GF-D8 (cell line): ENCODE measurements at regions not wholly inside any gene's neighbourhood (a gene's known extent, or its start where the extent isn't known, plus 50 kb on each side); places are given as distances from the start of the nearest gene placed in this dataset.

Experiments
- DNase-seq: peaks from one replicate; lab custom pipeline; 2025; lab: John Stamatoyannopoulos, UW

DNA sequence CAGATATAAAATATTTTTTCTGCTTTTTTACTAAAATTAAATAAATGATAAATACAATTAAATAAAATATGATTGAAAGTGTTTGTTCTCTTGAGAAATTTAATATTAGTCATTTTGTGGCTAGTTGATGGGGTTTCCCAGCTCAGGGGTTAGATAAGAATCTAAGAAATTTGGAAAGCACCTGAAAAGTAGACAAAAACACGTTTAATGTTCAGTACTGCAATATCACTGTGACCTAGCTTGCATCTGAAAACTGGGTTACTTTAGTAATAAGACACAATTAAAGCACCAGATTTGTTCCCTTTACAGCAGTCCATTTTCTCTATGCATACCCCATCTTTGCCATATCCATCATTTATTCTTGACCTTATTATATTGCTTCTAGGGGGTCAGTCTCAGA lies 1454.8 kb upstream of the SPRY2 start:
- DNase-seq, result no peak

DNA sequence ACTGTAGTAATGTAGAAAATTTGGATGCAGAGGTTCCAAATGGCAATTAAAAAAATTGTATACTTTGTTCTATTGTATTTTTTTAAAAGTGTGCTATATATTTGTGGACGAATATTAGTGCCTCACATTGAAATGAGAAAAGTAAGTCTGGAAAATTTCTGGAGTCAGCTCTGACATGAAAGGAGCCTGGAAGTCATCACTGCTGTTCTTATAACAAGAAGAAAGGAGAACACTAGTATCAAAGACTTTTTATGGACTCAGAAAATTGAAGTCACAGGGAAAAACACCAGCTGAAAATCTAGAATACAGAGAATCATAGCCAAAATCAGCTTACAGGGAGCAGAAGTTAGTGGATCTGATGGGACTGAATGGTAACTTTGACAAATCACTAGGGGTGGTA lies 1450.7 kb upstream of the SPRY2 start:
- no peak for DNase-seq

DNA sequence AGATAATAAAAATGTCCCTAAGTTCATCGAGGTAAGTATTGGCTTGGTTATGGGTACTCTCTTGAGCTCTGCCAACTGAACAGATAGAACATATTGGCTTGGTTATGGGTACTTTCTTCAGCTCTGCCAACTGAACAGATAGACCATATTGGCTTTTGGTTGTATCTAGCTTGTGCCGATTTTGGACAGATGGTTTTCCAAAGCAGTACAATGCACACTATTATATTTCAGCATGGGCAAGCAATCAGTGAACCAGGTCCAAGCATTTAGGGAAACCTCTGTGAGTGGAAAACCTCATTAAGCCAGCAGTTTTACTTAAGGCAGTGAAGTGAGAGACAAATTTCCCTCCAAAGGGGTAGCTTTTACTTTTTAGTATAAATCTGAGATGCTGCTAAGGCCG lies 1440.5 kb upstream of the SPRY2 start:
- DNase-seq, result no peak

DNA sequence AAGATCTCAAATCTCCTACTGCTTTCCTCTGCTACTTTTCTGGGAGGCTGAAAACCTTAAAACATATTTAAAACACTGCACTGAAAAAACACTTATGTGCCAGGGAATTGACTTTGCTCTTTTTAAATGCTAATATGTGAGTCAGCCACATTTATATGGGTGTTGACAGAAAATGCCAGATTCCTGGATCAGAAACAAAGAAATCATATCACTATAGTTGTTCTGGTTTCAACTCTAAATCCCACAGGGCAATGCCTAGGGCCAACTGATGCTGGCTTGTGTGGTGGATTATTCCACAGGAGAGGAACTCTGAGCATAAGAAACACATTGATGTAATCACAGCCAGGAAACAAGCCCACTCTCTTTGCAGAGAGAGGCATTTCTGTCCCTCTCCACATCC lies 1439.0 kb upstream of the SPRY2 start:
- no peak for DNase-seq

DNA sequence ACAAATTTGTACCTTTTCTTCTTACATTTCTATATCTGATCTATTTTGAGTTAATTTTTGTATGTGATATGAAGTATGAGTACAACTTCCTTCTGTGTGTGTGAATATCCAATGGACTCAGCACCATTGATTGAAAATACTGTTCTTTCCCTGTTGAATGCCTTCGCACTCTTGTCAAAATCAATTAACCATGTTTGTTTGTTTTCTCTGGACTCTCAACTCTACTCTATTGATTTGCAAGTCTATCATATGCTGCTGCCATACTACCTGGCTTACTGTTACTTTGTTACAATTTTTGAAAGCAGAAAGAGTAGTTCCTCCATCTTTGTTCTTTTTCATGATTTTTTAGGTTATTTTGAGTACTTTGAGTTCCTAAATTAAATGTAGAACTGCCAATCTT lies 1437.4 kb upstream of the SPRY2 start:
- no peak for DNase-seq

DNA sequence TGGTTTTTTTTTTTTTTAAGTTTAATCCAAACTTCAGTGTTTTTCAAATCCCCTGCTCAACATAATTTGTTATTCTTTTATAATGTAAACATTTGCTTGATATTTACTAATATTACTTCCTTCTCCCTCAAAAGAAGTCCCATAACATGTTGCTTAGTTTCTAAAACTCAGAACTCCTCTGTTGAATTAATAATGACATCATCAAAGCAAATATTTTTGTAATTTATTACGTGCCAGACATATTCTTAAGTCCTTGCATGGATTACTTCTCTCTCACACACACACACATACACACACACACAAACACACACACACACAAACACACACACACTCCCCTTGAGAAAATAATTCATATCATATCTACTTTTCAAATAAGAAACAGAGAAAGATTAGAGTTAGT lies 1432.3 kb upstream of the SPRY2 start:
- DNase-seq, result no peak

DNA sequence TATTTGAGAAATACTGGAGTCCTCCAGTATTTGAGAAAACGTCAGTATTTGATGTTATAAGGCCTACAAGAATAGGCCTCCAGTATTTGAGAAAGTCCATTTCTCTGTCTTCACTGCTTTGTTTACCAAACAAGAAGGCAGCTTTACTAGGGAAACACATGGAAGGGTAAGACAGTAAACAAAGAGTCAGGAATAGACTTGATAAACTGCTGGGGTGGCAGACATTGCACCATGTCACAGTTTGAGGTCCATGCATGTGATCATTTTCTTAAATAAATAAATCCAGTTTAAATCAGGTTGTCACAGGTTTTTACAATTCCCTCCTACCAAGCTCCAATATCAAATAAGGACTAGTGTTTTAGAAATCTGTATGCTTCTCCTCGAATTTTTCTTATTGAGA lies 1431.0 kb upstream of the SPRY2 start:
- no peak for DNase-seq

DNA sequence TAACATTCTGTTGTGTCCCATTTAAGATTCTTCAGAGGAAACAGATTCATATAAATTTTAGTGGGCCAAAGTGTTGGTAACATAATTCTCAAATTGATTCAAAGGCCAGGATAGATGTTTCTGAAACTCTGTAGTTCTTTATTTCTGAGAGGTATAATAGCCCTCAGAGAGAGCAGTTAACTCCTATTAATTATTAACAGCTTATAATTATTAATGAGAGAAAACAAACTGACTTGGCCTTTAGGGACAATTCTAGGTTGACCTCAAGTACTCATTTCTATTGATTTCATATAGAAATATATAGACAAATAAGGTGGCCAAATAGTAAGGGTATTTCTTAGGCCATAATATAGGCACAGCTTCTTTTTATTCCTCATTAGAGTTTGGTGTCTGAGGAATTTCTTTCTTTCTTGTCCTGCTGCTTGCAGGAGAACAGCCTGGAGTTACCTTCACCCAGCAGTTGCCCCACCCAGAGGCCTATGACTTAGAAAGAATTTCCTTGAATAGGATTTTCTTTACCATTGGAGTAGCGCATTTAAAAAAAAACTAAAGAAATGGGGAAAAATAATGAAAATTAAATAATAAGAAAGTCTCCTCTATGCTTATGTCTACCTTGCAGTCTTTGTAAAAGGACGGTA lies 1430.1 kb upstream of the SPRY2 start:
- DNase-seq, result no peak

DNA sequence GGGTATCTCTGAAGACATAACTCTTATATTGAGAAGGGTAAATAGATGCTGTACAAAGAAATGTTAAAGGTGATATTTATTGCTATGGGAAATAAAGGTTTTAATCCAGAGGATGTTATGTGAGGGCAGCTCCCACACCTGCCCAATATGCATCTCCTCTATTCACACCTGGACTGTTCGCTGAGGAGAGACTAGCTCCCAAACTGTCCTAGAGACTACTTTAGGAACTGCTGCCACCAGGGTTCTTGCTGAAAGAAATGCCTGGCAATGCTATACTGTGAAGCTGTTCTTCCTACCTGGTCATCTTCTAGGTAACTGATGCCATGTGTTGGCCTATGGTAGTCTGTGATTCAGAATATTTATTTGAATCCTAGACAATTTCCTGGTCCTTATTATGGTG lies 1421.5 kb upstream of the SPRY2 start:
- no peak for DNase-seq

DNA sequence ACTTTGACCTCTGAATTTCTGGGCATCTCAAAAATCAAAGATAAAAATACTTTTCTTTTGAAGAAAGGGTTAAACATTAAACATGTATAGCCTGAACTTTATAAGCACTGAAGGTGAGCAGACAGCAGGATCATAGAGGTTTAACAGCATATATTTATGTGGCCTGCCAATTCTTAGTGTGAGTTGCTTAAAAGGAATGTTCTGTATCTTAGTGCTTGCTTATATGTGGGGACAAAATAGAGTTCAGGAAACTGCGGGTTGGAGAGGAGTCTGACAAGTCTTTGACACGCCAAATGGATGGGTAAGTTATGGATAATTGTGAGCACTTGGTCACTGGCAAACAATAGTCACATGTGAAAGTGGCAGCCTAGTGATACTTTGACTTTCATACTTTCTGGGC lies 1419.4 kb upstream of the SPRY2 start:
- no peak for DNase-seq

DNA sequence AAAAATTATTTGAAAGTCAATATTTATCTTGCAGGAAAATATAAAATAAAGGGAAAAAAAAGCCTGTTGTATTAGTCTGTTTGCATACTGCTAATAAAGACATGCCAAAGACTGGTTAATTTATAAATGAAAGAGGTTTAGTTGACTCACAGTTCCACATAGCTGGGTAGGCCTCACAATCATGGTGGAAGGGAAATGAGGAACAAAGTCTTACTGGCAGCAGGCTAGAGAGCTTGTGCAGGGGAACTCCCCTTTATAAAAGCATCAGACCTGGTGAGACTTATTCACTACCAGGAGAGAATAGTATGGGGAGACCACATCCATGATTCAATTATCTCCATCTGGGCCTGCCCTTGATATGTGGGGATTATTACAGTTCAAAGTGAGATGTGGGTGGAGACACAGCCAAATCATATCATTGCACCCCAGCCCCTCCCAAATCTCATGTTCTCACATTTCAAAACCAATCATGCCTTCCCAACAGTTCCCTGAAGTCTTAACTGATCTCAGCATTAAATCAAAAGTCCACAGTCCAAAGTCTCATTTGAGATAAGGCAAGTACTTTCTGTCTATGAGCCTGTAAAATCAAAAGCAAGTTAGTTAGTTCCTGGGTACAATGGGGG lies 1416.5 kb upstream of the SPRY2 start:
- no peak for DNase-seq

DNA sequence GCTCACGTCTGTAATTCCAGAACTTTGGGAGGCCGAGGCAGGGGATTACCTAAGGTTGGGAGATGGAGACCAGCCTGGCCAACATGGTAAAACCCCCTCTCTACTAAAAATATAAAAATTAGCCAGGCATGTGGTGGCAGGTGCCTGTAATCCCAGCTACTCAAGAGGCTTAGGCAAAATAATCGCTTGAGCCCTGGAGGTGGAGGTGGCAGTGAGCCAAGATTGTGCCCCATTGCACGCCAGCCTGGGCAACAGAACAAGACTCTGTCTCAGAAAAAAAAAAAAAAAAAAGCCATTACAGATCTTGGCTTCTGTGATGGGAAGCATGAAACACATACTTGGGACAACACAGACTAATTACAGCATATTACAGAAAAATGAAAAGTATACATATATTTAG lies 1404.5 kb upstream of the SPRY2 start:
- no peak for DNase-seq

DNA sequence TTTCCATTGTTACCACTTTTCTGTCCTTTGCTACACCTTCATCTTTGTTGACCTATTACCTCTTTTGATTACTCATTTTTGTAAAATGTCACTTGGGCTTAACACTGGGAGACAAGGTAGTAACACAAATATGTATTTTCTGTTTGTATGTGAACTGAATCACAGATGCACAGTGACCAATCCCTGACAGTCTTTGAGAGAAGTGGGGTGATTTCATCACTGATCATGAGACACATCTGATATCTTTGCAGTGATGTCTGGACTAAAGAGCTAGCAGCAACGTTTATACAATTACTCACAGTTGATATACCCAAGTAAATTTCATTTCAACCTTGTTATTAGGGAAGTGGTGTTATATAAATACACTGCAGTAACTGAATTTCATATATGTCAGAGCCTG lies 1397.4 kb upstream of the SPRY2 start:
- DNase-seq, result no peak

DNA sequence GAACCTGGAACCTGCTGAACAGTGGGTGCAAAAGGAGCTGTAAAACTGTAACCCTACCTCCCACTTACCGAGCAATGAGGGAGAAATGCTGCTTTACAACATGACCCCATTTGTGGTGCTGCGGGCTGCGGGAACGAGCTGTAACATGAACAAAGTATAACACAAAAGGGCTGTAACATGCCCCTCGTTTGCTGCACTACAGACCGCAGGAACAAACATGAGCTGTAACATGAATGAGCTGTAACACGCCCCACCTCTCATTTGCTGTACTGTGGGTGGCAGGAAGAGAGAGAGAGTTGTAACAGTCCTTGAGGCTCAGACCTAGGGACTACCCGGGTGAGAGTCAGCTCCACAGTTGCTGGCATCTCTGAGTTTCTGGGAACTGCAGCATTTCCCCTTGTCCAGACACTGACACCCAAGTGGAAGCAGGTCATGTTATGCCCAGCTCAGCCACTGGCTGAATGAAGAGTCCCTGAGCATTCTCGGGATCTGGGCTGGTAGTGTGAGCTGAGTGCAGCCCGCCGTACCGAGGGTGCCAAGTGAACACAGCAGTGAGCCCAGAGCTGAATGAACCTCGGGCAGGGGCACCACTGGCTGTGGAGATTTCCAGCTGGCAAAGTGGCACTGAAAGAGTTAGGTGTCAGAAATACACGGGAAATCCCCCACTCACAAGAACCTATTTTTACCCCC lies 1385.3 kb upstream of the SPRY2 start:
- DNase-seq, result no peak

DNA sequence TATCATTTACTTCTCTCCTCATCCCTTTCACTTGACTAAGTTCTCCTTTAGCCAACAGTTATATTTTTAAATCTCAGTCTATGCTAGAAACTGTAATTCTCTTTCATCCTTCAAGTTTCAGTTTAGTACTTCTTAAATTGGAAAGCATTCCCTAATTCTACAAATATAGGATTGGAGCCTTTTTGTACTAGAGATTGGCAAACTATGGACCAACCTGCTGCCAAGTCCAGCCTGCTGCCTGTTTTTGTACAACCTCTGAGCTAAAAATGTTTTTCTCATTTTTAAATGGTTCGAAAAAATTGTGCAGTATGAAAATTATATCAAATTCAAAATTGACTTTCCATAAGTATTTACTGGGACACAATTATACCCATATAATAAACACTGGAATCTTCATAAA lies 1381.5 kb upstream of the SPRY2 start:
- DNase-seq, result no peak

DNA sequence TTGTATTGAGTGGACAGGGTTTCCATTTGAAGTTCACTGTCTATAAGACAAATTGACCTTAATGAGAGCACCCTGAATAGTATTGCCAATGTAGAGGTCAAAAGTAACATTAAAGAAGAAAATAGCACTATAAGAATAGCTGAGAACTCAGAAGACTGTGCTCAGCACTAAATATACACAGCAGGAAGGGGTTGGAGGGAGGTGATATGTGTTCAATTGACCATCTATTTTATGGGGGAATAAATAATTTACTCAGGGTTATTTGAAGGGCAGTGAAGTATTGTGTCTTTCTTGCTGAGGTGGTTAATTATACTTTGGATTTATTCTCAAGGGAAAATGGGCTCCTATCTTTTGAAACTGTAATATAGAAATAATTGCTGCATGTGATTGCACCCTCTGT lies 1380.5 kb upstream of the SPRY2 start:
- DNase-seq, result no peak

DNA sequence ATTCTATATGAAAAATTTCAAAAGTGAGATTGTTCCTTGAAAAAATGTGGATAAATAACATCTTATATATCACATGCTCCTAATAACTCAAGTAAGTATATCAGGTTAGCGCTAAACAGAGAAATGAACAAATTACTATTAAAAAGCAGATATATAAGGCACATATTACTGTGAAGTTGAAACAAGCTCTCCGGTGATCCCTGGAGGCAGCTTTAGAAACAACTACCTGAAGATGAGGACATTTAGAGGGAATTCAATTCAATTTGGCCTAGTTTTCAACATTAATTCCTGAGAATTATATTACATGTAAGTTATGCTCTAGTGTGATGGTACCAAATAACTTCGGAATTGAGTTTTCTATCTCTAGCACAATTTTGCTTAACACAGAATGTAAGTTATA lies 1373.6 kb upstream of the SPRY2 start:
- no peak for DNase-seq

DNA sequence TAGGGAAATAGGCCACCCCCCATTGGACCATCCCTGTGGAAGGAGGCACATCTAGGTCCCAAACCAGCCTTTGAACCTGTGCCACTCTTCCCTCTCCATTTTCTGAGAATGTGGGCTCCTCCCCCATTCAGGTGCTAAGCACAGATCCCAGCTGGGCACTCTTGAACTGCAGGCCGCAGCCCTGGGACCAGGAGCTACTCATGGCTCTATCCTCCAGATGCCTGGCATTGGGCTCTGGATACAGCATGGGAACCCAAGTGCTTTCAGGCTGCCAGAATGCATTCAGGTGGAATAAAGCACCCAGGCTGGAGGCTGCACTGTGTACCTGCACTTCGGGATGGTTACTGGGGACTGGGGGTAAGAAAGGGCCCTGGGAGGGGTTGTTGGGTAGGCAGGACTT lies 1372.3 kb upstream of the SPRY2 start:
- no peak for DNase-seq

DNA sequence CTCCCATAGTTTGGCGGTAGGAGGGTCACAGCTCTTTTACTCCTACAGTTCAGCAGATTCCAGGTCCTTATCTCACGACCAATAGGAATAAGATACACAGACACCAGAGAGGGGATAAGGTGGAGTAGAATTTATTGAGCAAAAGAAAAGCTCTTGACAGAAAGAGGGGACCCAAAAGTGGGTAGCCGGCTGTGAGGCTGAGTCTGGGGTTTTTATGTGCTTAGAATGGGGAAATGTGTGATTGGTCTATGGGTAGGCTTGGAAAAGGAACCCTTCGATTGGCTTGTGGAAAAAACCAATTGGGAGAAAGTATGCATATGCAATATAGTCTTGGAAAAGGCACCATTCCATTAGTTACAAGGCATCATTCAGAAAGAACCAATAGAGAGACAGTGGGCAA lies 1356.9 kb upstream of the SPRY2 start:
- no peak for DNase-seq

DNA sequence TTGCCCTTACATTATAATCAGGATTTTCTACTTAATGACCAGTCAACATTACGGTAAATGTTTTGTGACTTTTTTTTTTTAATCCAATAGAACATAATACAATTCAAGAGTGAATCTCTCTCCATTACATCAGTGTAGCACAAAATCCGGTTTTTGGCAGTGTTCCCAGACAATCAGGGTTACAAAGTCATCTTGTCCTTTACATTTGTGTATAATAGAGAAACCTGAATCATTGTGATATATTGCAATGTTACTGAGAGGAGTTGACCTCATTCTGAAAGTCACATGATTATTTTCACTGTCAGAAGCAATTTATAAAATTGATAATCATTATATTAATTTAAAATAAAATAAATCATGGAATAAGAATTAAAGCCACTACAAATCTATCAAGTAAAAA lies 1346.0 kb upstream of the SPRY2 start:
- DNase-seq, result no peak

DNA sequence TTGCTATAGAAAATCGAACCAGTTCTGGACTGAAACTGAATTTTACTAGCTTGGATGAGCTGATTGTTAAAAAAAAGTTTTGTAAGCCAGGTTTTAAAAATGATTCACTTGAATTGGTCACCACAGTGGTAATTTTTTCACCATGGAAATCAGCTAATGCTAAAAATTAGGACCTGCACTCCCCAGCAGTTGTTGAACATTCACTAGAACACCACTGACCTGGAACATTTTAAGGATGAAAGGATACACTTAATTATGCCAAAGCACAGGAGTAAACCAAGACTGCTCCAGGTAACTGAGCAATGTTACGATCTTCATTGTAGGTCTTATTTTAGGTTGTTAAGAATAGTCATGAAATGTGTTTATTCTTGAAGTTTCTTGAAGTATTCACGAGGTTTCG lies 1342.6 kb upstream of the SPRY2 start:
- DNase-seq, result no peak

DNA sequence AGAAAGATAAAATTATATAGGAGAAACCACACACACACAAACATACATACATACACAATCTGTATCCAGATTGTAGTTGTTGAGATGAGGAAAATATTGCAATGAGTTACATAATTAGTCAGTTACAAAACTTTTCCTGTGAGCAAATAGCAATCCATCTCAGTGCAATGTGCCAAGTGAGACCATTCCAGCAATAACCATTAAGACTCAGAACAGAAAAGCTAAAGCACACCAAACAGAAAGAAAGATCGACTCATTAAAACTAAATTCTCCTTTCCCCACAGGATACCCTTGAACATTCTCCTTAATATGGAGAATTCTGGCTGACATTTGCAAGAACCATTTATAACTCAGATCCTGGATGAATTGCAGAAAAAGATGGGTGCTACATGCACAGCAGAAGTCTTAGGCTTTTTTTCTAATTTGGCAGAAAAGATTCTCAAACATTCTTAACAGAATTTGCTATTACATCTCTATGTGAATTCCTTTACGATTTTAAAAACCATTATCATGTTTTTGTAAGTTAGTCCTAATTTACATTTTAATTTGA lies 1341.2 kb upstream of the SPRY2 start:
- DNase-seq, result no peak

DNA sequence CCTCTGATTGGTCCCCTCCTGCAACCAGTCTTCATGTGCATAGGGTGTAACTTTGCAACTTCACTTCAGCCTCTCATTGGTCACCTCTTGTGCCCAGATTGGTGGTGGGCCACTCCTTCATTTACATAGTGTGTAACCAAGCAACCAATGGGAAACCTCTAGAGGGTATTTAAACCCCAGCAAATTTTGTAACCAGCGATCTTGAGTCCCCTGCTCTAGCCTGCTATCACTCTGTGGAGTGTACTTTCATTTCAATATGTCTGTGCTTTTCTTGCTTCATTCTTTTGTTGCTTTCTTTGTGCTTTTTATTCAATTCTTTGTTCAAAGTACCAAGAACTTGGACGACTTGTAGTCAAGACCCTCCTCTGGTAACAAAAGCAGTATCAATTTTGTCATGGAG lies 1336.9 kb upstream of the SPRY2 start:
- DNase-seq, result no peak

DNA sequence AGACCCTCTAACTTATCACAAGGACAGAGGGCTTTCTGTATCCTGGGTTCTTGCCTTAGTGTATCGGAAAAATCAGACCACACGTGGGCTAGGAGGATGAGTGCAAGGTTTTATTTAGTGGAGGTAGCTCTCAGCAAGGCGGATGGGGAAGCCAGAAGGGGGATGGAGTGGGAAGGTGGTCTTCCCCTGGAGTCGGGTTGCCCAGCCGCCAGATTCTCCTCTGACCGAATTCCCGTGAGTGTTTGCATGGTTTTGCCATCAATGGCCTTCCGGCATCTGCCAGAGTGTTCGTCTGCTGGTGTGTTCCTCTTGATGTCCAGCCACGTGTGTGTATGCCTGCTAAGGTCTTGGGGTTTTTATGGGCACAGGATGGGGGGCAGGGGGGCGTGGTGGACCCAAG lies 1335.1 kb upstream of the SPRY2 start:
- no peak for DNase-seq
